Hepatocyte (in vitro differentiated cells): ENCODE measurements at regions not wholly inside any gene's neighbourhood (a gene's known extent, or its start where the extent isn't known, plus 50 kb on each side); places are given as distances from the start of the nearest gene placed in this dataset.

Experiments used
- DNase-seq: peaks from one replicate; pipeline ENCODE4 v3.0.0-alpha.2; 2016; ENCODE audit warnings: low spot score
- H2AFZ ChIP-seq: fragments of 200-600 bp; sonication (generic); 2 replicates; pipeline ENCODE4 v1.6.0; 2016; ENCODE audit warnings: antibody characterized with exemption, mild to moderate bottlenecking
- H3K27ac ChIP-seq: fragments of 200-600 bp; sonication (generic); 2 replicates; pipeline ENCODE4 v1.5.1; 2016; ENCODE audit warnings: mild to moderate bottlenecking
- H3K27me3 ChIP-seq: fragments of 200-600 bp; sonication (generic); 2 replicates; pipeline ENCODE4 v1.6.1; 2016
- H3K36me3 ChIP-seq: fragments of 200-600 bp; sonication (generic); replicated peaks from 2 replicates; pipeline ENCODE4 v1.5.1; 2016; ENCODE audit warnings: low read depth; ENCODE audit not compliant: insufficient read depth
- H3K4me1 ChIP-seq: fragments of 200-600 bp; sonication (generic); 2 replicates; pipeline ENCODE4 v1.5.1; 2016; ENCODE audit warnings: mild to moderate bottlenecking, moderate library complexity; ENCODE audit not compliant: insufficient read depth
- H3K4me2 ChIP-seq: fragments of 200-600 bp; sonication (generic); 2 replicates; pipeline ENCODE4 v1.6.0; 2016
- H3K4me3 ChIP-seq: fragments of 200-600 bp; sonication (generic); 2 replicates; pipeline ENCODE4 v1.5.1; 2016; ENCODE audit warnings: mild to moderate bottlenecking
- H3K79me2 ChIP-seq: fragments of 200-600 bp; sonication (generic); 2 replicates; pipeline ENCODE4 v1.6.0; 2017; ENCODE audit warnings: mild to moderate bottlenecking
- H3K9me2 ChIP-seq: fragments of 200-600 bp; sonication (generic); replicated peaks from 2 replicates; pipeline ENCODE4 v1.6.0; 2017; ENCODE audit warnings: mild to moderate bottlenecking; ENCODE audit not compliant: insufficient read depth
- H3K9me3 ChIP-seq: fragments of 200-600 bp; sonication (generic); 2 replicates; pipeline ENCODE4 v1.5.1; 2016; ENCODE audit warnings: low read depth, mild to moderate bottlenecking
- H4K20me1 ChIP-seq: fragments of 200-600 bp; sonication (generic); 2 replicates; pipeline ENCODE4 v1.6.0; 2016; ENCODE audit warnings: mild to moderate bottlenecking; ENCODE audit not compliant: insufficient read depth, poor library complexity, severe bottlenecking
- EZH2 ChIP-seq: fragments of 200-600 bp; sonication (generic); IDR thresholded peaks from 2 replicates; pipeline ENCODE4 v1.6.1; 2016; ENCODE audit warnings: antibody characterized with exemption, mild to moderate bottlenecking, borderline replicate concordance
- EZH2phosphoT487 ChIP-seq: fragments of 200-600 bp; sonication (generic); IDR thresholded peaks from one replicate; pipeline ENCODE4 v1.6.1; 2018; ENCODE audit warnings: antibody characterized with exemption, mild to moderate bottlenecking, low read depth, moderate library complexity; ENCODE audit not compliant: unreplicated experiment, severe bottlenecking
- WGBS: methylation state at CpG from one replicate; pipeline ENCODE4 v1.1.6; 2016; ENCODE audit warnings: low lambda C conversion rate; ENCODE audit errors: missing lambda C conversion rate; 5-methylcytosine and 5-hydroxymethylcytosine counted together
- TF ChIP-seq, protein P1 (sequence below): fragments of 200-600 bp; sonication (generic); IDR thresholded peaks from 2 replicates; pipeline ENCODE4 v1.5.1; 2016; ENCODE audit warnings: antibody characterized with exemption, mild to moderate bottlenecking; ENCODE audit not compliant: poor library complexity

DNA sequence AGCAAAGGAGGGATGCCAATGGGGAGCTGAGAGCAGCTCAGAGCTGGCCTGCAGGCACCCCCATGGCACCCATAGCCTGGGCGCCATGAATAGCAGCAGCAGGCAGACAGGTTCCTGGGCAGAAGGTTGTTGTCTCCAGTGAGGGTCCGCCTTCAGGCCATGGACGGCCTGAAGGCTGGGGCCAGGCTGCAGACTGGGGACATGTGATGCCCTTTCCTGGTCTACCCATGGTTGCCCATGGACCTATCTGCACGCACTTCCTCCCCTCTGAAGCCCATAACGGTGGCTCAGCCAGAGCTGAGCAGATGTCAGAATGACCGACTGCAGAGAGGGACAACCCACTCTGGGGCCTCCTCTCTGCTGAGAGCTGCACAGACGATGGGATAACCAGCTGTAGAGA is 256.8 kb downstream of the PLOD2 start:
- H2AFZ ChIP-seq = no peak overlapping the region

DNA sequence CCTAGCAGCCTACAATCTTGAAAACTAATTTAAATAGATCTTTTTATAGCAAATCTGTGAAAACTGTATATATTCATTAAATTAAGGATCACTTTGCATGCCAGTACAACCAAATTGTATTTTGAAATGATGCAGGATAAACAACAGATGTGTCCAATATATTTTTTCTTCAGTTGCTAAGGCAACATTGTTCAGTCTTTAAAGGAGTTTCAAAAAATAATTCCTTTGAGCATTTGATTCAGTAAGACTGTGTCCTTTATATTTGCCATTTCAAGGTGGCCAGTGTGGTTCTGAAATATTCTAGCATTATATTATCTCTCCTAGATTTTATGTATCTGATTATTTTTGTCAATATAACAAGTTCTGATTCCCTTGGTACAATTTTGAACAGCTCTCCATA is 254.7 kb downstream of the PLOD2 start:
- Histone ChIP-seq H3K27me3 (no peaks in the 10 kb centered on the region), H3K4me2 (no peak overlapping the region), H3K79me2 (no peaks in the 10 kb centered on the region), H3K4me3 (no peak overlapping the region), H3K9me3 (no peaks in the 10 kb centered on the region), H2AFZ (no peak overlapping the region), H4K20me1 (no peaks in the 10 kb centered on the region), H3K4me1 (no peaks in the 10 kb centered on the region), H3K9me2 (no peaks in the 10 kb centered on the region), H3K36me3 (no peaks in the 10 kb centered on the region), H3K27ac (no peak overlapping the region)
- TF ChIP-seq, protein P1, sequence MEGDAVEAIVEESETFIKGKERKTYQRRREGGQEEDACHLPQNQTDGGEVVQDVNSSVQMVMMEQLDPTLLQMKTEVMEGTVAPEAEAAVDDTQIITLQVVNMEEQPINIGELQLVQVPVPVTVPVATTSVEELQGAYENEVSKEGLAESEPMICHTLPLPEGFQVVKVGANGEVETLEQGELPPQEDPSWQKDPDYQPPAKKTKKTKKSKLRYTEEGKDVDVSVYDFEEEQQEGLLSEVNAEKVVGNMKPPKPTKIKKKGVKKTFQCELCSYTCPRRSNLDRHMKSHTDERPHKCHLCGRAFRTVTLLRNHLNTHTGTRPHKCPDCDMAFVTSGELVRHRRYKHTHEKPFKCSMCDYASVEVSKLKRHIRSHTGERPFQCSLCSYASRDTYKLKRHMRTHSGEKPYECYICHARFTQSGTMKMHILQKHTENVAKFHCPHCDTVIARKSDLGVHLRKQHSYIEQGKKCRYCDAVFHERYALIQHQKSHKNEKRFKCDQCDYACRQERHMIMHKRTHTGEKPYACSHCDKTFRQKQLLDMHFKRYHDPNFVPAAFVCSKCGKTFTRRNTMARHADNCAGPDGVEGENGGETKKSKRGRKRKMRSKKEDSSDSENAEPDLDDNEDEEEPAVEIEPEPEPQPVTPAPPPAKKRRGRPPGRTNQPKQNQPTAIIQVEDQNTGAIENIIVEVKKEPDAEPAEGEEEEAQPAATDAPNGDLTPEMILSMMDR = no peak
- no peak for TF ChIP-seq EZH2
- TF ChIP-seq EZH2phosphoT487 = no peak
- no peak for DNase-seq

More for the DNA sequence above, 256.8 kb downstream of the PLOD2 start:
- no peaks in the 10 kb centered on the region for H3K9me3 ChIP-seq
- H3K4me3 ChIP-seq = no peak overlapping the region
- no peaks in the 10 kb centered on the region for H3K4me1 ChIP-seq
- no peak for DNase-seq
- no peaks in the 10 kb centered on the region for H3K9me2 ChIP-seq
- H3K27ac ChIP-seq = no peak overlapping the region
- 98% methylated on average over 7 of the region's 7 CpGs for WGBS
- TF ChIP-seq EZH2phosphoT487 (no peak), EZH2 (no peak)
- TF ChIP-seq, protein P1 = no peak
- H3K4me2 ChIP-seq = no peak overlapping the region
- no peaks in the 10 kb centered on the region for H3K36me3 ChIP-seq
- no peaks in the 10 kb centered on the region for H3K79me2 ChIP-seq
- no peaks in the 10 kb centered on the region for H4K20me1 ChIP-seq
- H3K27me3 ChIP-seq = no peaks in the 10 kb centered on the region

DNA sequence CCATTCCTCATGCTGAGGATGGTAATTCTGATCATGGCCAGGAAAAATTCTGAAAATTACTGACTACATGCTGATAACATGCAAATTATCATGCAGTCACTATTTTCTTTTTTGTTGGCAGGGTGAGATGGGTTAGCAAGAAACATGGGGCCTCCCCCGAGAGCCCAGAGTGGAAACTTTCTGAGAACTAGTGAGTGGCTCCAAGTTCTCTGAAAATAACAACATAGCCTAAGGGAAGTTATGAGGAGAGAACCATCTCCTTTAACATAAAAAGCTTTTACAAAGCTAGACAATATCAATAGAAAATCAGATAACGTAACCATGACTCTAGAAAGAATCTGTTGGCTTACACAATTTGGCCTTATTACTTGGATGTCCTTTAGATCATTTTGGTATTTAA is 254.2 kb downstream of the PLOD2 start:
- H3K9me2 ChIP-seq = no peaks in the 10 kb centered on the region
- no peaks in the 10 kb centered on the region for H3K4me1 ChIP-seq
- H2AFZ ChIP-seq = no peak overlapping the region
- no peak overlapping the region for H3K4me3 ChIP-seq
- no peaks in the 10 kb centered on the region for H4K20me1 ChIP-seq
- H3K4me2 ChIP-seq = no peak overlapping the region
- no peak for DNase-seq
- H3K27ac ChIP-seq = no peak overlapping the region
- no peaks in the 10 kb centered on the region for H3K27me3 ChIP-seq
- H3K9me3 ChIP-seq = no peaks in the 10 kb centered on the region
- no peaks in the 10 kb centered on the region for H3K36me3 ChIP-seq
- TF ChIP-seq, protein P1 = no peak
- TF ChIP-seq EZH2phosphoT487 (no peak), EZH2 (no peak)
- WGBS = 85% methylated on average over 2 of the region's 2 CpGs
- H3K79me2 ChIP-seq = no peaks in the 10 kb centered on the region

DNA sequence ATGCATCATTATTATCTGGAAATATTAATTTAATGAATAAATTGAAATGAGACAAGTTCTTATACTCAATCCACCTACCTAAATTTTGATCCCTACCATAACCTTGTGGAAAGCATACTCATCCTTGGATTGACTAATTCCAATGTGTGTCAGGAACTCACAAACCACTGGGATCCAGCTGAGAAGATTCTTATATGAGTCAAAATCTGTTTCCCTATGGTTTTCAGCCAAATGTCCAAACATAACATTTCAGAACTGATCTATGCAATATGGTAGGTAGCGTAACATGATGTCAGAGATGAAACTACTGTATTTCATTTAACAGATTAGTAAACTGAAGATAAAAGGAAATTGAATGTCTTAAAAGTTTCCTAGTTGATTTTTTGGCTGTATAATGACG is 250.0 kb downstream of the PLOD2 start:
- H3K27ac ChIP-seq = no peak overlapping the region
- no peaks in the 10 kb centered on the region for H3K9me3 ChIP-seq
- TF ChIP-seq, protein P1 = no peak
- TF ChIP-seq EZH2 = no peak
- TF ChIP-seq EZH2phosphoT487 = no peak
- no peaks in the 10 kb centered on the region for H3K4me1 ChIP-seq
- H3K9me2 ChIP-seq = no peaks in the 10 kb centered on the region
- no peak overlapping the region for H3K4me2 ChIP-seq
- no peaks in the 10 kb centered on the region for H3K79me2 ChIP-seq
- no peaks in the 10 kb centered on the region for H4K20me1 ChIP-seq
- H2AFZ ChIP-seq = no peak overlapping the region
- no peaks in the 10 kb centered on the region for H3K27me3 ChIP-seq
- no peaks in the 10 kb centered on the region for H3K36me3 ChIP-seq
- 41% methylated on average over 2 of the region's 2 CpGs for WGBS
- DNase-seq = no peak
- no peak overlapping the region for H3K4me3 ChIP-seq
